GM21529 (cell line): ENCODE measurements at regions not wholly inside any gene's neighbourhood (a gene's known extent, or its start where the extent isn't known, plus 50 kb on each side); places are given as distances from the start of the nearest gene placed in this dataset.

Source experiments
- ATAC-seq: cut with Tn5 transposase; IDR thresholded peaks from one replicate; pipeline ENCODE4 v1.9.1; 2021; ENCODE audit not compliant: unreplicated experiment

DNA sequence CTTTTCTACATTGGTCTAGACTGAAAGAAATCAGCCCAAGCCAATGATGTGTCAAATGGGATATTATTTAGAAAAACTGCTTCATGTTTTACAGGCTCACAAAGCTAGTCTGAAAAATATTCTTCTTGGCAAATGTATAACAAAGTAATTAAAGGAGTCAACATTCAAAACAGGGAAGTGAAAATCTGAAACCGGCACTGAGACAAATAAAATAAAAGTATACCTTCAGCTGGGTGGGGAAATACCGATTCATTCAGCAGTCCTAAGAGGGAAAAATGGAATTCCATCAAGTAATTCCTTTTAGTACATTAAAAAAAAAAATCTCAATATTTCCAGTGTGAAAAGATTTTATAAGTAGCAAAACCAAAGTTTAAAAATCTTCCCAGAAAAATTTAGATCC, 259.6 kb upstream of the SLC24A2 start:
- ATAC-seq = no peak

DNA sequence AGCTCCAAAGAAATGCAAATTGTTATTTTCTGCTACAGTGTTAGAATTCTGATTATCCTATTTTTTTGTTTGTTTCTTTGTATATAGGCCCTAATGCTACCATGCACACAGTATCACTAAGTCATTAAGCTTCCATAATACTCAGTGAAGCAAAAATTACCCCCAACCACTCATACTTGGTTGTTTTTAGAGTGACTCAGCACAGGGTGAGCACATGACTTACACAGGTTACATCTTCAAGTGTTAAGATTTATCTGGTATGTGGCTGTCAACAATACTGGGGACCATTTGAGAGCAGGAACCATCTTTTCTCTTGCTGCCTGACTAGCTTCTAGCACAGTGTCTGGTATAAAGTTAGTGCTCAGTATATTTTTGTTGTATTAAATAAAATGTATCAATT, 255.8 kb upstream of the SLC24A2 start:
- ATAC-seq = no peak

DNA sequence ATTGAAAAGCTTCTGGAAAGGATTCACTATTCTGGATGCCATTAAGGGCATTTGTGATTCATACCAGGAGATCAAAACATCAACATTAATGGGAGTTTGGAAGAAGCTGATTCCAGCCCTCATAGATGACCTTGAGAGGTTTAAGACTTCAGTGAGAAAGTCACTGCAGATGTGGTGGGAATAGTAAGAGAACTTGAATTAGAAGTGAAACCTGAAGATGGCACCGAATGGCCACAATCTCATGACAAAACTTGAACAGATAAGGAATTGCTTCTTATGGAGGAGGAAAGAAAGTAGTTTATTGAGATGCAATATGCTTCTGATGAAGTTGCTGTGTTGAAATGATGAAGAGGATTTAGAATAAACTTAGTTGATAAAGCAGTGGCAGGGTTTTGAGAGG, 254.6 kb upstream of the SLC24A2 start:
- ATAC-seq = no peak

DNA sequence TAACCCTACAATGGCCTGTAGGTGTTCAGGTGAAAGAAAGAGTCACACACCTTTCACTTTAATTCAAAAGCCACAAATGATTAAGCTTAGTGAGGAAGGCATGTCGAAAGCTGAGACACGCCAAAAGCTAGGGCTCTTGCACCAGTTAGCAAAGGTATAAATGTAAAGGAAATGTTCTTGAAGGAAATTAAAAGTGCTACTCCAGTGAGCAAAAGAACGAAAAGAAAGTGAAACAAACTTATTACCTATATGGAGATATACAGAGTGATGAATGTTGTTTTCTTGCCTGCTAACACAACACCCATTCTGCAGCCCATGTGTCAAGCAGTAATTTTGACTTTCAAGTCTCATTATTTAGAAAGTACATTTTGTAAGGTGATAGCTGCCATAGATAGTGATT, 254.2 kb upstream of the SLC24A2 start:
- peak; percentile 61 for ATAC-seq

DNA sequence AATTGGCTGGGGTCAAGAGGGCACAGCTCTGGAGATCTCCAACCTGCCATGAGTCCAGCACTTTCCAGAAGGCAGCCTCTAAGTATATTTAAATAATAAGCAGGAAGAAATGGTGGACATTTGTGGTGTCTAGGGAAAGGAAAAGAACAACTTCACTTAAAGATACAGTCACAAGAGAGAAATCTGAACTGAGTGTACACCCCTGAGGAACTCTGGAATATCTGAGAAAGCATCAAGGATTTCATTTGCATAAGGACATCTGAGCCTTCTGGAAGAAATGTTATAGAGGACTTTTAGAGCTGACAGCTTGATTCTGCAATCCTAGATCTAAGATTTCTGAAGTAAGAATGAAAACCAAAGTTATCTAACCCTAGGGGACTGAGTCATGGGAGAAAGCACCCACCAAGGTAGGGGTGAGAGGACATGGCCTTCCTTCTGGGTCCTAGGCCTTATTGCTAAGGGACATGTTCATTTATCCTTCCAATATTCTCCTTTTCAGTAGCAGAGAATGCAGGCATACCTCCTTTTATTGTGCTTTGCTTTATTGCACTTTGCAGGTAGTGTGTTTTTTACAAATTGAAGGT, 253.4 kb upstream of the SLC24A2 start:
- ATAC-seq = no peak

DNA sequence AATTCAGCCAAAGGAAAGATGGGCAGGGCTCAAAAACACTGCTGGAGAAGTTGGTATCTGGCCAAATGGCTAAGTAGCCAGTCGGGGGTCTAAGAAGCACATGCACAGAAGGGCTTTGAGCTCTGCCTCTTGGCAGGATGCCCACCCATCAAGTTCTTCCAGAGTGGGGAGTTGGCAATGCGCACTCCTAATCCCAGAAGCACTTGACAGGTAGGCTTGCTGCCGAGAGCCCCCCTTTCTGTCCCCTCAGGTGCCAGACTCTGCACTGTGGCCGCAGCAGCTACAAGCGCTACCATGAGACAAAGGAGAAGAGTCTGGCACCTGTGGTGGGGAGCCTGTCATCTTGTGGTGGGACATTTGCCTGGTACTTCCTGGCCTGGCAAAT, 252.9 kb upstream of the SLC24A2 start:
- no peak for ATAC-seq

DNA sequence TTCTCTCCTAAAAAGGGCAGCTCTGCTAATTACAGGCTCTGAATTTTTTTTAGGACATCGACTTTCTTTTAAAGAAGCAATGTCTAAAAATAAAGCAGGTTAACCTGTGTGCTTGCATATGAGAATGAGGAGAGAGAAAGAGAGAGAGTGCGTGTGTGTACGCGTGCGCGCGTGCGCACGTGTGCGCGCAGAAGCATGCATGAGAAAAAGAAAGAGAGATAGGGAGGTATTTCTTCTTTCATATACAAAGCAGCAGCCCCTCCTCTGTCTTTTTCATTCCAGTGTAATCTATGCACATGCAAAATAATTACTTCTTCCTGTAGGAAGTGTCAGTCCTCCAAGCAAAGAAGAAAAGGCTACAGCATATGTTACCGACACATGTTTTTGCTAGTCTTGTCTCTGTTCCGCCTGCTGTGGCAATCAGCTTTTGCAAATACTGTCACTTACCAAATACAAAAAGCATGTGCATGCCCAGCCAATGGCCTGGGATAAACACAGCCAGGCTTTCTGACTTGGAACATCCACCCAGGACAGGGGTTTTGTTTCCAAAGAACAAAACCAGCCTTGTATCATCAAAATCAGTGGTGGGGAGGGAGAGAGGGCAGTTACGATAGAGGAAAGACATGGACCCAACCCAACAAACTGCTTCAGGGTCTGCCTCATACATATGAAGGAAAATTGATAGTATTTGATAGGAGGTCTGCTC, 252.3 kb upstream of the SLC24A2 start:
- no peak for ATAC-seq

DNA sequence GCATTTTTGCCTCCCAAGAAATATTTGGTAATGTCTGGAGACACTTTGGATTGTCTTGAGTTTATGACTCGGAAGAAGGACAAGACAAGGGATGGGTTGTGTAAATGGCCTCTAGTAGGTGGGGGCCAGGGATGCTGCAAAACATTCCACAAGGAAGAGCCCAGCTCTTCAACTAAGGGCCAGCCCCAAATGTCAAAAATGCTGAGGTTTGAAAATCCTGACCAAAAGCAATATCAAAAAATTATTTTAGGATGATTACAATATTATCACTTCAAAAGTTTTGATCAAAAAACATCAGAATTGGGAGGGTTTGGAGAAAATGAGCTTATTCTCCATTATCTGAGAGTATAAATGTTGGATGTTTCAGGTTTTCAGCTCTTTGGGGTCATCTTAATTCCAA, 248.9 kb upstream of the SLC24A2 start:
- ATAC-seq = no peak

DNA sequence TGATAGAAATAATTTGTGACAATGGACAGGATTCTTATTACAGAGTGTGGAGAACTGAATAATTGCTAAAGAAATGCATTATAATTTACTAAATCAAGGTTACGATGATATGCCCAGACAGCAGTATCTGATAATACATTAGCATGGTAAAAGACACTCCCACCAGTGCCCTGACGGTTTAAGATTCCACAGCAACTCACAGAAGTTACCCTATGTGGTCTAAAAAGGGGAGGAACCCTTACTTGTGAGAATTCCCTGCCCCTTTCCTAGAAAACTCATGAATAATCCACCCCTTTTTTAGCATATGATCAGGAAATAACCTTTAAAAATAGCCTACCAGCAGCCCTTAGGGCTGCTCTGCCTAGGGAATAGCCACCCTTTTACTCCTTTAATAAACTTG, 244.7 kb upstream of the SLC24A2 start:
- no peak for ATAC-seq

DNA sequence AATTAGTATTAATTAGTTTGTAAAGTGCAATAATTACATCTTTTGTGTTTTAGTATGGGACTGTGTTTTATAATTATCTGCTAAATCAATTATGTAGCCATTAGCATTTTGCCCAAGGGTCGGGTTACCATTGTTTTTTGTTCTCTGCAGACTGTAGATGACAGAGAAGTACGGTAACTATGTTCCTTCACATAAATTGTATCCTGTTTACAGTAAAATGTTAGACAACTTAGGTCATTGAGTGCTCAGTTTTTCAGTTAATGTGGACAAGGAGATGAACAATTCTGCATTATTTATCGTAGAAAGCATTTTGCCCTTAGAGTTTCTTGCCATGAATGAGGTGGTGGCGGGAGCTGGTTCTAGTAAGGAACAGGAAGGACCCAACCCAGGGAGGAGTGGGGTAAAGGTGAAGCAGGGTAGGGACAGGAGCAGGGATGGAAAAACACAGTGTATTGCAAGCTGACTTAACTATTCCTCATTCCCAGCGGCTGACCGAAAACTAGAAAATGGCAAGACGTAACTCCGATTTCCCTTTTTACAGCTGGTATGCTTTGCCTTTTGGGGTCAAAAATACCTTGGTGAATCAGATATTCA, 243.7 kb upstream of the SLC24A2 start:
- no peak for ATAC-seq

DNA sequence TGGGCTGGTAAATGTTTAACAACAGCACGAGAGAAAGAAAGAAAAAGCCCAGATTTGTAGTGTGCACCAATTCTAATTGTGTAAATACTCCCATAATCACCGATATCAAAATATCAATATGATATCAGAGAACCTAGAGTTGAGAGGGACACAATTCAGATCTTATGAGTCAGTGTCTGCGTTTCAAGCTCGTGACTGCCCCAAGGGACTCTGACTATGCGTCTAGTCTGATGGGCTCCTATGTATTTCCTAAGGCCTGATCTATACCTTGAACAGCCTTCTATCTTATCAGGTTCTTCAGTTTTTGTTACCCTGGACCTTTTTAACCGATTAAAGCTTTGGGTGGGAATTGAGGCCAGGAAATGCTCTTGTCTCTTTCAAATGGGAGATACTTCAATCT, 243.0 kb upstream of the SLC24A2 start:
- ATAC-seq = no peak

DNA sequence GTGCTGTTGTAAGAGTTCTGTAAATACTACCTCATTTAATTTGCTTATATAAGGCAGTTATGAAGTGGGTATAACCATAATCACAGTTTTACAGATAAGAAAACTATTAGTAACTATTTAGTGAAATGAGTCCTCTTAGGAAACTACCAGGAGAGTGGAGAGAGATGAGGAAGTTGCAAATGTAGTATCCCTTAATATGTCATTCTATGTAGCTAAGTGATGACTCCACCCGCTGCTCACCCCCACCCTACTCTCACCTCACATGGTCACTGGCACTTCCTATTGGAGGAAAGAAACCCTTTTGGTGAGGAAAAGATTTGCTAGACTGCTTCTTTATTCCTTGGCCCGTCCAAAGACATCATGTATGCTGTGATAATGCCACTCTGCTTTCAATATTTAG, 241.8 kb upstream of the SLC24A2 start:
- no peak for ATAC-seq

DNA sequence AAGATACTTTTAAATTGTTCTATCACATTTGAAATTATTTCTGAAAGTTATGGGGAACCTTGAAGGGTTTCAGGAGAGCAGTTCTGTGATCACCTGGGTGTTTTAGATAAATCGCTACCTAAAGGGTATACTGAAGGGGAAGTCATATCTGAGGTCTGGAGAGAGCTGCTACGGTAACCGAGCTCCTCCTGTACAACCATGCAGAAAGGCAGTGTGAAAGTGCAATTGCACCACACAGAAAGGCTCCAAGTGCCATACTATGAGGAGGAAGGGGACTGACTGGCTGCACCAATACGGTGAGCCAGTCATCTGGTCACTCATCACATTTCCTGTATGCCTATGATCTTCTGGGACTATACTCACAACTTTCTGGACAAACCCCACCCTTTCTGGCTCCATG, 241.4 kb upstream of the SLC24A2 start:
- ATAC-seq = no peak

DNA sequence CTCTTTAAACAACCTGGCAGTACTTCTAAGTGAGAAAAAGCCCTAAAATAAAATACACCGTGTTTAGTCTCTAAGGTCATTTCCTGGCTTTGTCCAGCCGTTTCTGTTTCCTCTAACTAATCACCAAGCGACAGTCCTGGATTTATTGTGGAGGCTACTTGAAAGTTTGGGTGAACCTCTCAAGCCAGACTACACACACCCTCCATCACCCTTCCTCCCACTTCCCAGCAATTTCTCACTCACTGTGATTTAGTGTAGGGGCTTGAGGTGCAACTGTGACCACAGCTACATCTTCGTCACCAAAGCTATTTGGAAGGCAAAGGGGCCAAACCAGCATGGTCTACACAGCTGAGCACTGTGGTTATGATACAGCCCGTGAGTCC, 240.0 kb upstream of the SLC24A2 start:
- no peak for ATAC-seq

DNA sequence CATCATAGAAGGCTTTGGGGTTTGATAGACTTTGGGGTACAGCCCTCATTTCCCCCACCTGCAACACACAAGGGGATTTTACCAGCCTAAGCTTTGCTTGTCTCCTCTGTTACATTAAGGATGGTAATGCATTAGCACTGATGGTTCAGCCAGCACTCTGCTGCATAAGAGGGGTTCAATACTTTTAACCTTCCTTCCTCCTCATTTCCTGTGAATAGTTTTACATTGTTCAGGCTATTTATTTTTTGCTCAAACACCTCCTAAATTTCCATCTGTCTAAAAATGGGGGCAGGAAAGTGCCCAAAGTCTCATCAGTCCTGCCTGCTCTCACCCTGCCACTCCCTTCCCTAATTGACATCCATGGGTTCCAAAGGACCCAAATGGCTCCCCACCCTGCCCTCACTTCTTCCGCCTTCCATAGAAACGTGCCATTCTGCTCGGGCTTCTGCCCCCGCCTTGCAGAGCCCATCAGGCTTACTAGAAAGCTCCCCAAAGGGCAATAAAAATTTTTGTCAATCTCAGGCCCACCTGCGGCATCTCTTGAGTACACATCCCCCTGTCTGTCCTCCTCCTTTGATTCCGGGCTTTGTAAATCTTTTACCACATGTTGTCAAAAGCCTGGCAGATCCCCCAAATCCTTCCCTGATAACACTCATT, 239.5 kb upstream of the SLC24A2 start:
- ATAC-seq = no peak

DNA sequence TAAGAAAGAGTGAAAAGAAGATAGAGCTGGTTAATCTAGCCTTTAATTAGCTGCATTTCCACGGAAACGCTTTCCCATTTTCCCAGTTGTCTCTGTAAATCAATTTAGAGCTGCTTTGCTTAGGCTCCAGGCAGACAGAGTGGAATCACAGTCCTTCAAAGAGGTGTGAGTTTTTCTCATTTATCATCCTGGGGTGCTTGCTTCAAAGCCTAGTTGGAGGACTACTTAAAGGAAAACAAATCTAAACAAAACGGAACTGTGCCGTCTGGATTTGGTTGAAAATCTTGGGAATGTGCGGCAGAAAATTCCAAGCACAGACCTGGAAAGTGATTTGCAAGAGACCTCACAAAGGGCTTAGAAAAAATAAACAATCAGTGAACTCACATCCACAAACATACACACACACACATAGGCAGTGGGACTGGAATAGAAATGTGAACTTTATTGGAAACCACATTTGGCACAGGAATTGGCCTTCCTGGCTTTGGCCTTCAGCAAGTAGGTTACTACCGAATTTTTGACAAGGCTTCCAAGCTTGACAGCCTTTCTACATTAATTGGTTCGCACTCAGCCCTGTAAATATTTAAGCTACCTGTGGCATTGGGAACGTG, 235.2 kb upstream of the SLC24A2 start:
- ATAC-seq = no peak

DNA sequence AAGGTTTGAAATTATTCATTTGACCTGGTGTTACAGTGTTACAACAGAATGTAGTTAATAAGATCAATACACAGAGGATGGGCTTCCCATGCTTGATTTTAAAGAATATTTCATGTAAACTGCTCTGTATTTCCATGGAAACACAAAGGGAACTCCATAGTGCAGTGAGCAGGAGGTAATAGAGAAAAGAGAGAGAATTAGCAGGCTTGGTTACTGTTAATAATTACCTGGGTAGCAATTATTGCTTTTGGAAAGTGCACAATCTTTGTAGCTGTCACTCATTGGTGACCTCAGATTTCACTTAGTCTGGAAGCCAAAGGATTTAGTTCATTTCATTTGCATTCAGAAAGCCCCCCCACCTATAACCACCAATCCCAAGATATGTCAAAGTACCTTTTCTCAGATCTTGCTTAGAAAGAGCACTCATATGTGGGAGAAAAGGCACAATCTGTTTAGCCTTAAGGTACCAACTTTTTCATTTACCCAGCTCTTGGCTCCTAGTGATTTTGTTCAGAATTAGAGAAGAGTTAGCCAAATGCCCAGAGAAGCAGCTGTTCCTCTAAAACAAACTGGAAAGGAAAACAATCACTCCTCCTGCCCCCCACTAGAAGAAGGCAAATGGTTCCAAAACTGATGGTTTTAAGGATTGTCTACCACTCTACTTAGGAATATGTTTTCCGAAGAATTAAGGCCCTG, 234.5 kb upstream of the SLC24A2 start:
- no peak for ATAC-seq

DNA sequence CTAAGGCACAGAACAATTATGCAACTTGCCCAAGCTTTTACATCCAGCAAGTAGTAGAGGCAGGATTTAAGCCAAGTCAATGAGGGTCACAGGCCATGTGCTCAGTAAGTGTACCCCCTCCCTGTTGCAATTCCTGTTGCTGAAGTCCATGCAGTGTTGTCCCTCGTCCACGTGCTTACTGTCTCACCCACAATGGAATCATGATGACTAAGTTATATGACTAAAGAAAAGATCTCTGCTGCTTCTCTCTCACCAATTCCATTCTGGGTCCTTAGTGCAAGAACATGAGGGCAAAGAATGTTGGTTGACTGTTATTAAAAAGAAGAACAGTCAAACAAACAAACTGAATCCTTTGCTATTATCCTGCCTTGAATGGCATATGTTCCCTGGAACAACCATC, 233.6 kb upstream of the SLC24A2 start:
- no peak for ATAC-seq

DNA sequence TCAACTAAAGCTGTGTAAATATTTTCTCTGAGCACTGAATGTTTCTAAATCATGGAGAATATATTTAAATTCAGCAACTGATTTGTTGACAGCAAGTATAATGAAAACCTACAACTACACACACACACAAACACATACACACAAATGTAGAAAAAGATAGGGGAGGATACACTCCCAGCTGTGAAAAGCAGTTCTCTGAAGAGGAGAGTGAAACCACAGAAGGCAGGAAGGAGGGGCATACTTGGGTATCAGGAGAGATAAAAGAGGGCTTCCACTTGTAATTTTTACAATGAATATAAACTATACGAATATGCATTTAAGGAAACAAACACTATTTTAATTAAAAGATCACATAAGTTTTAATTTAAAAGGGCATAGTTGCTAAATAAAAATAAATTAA, 227.8 kb upstream of the SLC24A2 start:
- ATAC-seq = no peak

DNA sequence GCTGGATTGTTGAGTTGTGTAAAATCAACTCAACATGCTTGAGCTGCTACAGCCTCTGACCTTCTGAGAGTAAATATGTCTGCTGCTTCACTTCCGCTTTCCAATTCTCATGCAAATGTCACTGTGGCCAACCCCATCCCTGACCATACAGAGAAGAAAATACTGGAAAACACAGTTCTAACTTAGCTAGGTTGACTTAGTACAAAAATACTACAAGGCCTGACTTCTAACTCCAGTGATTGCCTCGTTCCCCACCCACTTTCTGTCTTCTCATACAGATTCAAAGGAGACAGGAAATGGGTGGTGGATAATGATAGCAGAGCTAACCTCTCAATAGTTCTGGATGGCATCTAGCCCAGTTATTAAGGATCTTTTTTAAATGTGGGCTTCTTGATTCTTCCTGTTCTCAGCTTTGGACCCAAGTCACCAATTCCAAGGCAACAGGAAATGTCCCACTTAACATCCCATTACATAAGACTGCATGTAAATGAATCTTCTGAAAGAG, 226.6 kb upstream of the SLC24A2 start:
- ATAC-seq = peak; percentile 69

DNA sequence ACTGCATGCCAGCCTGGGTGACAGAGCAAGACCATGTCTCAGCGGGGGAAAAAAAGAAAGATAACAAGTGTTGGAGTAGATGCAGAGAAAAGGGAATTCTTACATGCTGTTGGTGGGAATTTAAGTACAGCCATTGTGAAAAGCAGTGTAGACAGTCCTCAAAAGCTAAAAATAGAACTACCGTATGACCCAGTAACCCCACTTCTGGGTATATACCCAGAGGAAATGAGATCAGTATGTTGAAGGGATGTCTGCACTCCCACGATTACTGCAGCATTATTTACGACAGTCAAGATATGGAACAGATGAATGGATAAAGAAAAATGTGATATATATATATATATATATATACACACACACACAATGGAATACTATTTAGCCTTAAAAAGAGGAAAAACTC, 225.3 kb upstream of the SLC24A2 start:
- ATAC-seq = no peak
